MCF 10A (cell line): ENCODE measurements at regions not wholly inside any gene's neighbourhood (a gene's known extent, or its start where the extent isn't known, plus 50 kb on each side); places are given as distances from the start of the nearest gene placed in this dataset.

Source experiments
- BruUV-seq: library from RNA; stranded (reverse); fragments of 400-500 nt; replicated peaks from 2 replicates; lab custom pipeline; 2021; lab: Mats Ljungman, UMichigan
- CTCF ChIA-PET: fragments of 300-600 bp; sonication (Branson Sonifier 250); formaldehyde crosslinking; extraction: SDS; loops from one replicate; lab custom pipeline; 2021; ENCODE audit warnings: antibody characterized with exemption, inconsistent platforms; lab: Yijun Ruan, JAX
- POLR2A ChIA-PET: fragments of 300-600, 350-650 bp; sonication (Branson Sonifier 250); formaldehyde crosslinking; extraction: SDS; loops from one replicate; lab custom pipeline; 2020; ENCODE audit warnings: antibody characterized with exemption, inconsistent platforms; lab: Yijun Ruan, JAX
- DNase-seq: peaks from one replicate; pipeline ENCODE4 v3.0.0-alpha.2; 2018; ENCODE audit not compliant: unreplicated experiment
- H3K27ac Mint-ChIP-seq: one replicate; pipeline ENCODE4 v1.8.0; 2022; ENCODE audit warnings: mild to moderate bottlenecking, low read depth, mixed read lengths; ENCODE audit not compliant: unreplicated experiment
- H3K27me3 Mint-ChIP-seq: one replicate; pipeline ENCODE4 v1.8.0; 2022; ENCODE audit warnings: mixed read lengths; ENCODE audit not compliant: insufficient read depth, unreplicated experiment
- H3K36me3 Mint-ChIP-seq: one replicate; pipeline ENCODE4 v1.8.0; 2022; ENCODE audit warnings: mild to moderate bottlenecking, moderate library complexity, mixed read lengths; ENCODE audit not compliant: insufficient read depth, unreplicated experiment
- H3K4me1 Mint-ChIP-seq: one replicate; pipeline ENCODE4 v1.8.0; 2022; ENCODE audit warnings: mixed read lengths; ENCODE audit not compliant: insufficient read depth, unreplicated experiment
- H3K4me3 Mint-ChIP-seq: one replicate; pipeline ENCODE4 v1.8.0; 2022; ENCODE audit warnings: mild to moderate bottlenecking, moderate library complexity, mixed read lengths; ENCODE audit not compliant: unreplicated experiment
- H3K9me3 Mint-ChIP-seq: one replicate; pipeline ENCODE4 v1.8.0; 2022; ENCODE audit warnings: mixed read lengths; ENCODE audit not compliant: unreplicated experiment
- CTCF ChIP-seq: fragments of 200-600 bp; IDR thresholded peaks from one replicate; pipeline ENCODE4 v1.8.0; 2022; ENCODE audit warnings: antibody characterized with exemption, mild to moderate bottlenecking; ENCODE audit not compliant: unreplicated experiment
- intact Hi-C: fragments of 100-400 bp; cut with micrococcal nuclease; formaldehyde crosslinking; loops from 2 replicates; pipeline ENCODE4 v1.14.1; 2022

DNA sequence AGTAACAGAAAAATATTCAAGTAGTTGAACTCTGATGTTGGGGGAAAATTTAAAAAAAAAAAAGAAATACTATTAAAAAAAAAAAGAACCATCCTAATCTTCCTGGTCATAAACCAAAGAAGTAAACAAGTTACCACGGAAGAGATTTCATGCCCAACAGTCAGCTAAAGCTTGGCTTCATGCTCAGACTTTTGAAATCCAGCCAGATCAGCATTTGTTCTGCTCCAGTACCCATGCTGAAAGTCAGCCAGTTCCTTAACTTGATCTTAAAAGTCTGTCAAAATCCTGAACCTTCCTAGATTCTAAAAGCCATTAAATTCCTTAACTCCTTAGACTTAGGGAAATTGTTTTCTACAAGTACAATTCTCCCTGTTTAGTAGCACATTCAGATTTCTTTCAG, 908.7 kb upstream of the CDH9 start:
- Mint-ChIP-seq H3K4me1 (no peaks in the 10 kb centered on the region), H3K9me3 (no peaks in the 10 kb centered on the region), H3K4me3 (no peak overlapping the region), H3K27ac (no peak overlapping the region), H3K27me3 (no peaks in the 10 kb centered on the region), H3K36me3 (no peaks in the 10 kb centered on the region)
- POLR2A ChIA-PET: interaction anchor here (0.6 kb wide), 1 partner anchor 277 kb away, joined by 3 read pairs; no protein-coding TSS in a partner anchor
- BruUV-seq: no TSS peak
- DNase-seq: no peak
- intact Hi-C loops: no loop called here
- no peak for TF ChIP-seq CTCF
- CTCF ChIA-PET: interaction anchor here (0.6 kb wide), 1 partner anchor 1753 kb away, joined by 3 read pairs; no protein-coding TSS in a partner anchor

- Mint-ChIP-seq H3K27me3 (no peaks in the 10 kb centered on the region), H3K36me3 (no peaks in the 10 kb centered on the region), H3K9me3 (no peaks in the 10 kb centered on the region), H3K4me1 (no peaks in the 10 kb centered on the region), H3K27ac (no peak overlapping the region), H3K4me3 (no peak overlapping the region)
- no peak for DNase-seq
- no TSS peak for BruUV-seq
- intact Hi-C loops: no loop called here
- CTCF ChIA-PET: interaction anchor here (0.7 kb wide), 2 partner anchors 631 to 742 kb away, joined by 3 read pairs; no protein-coding TSS in a partner anchor
- TF ChIP-seq CTCF: no peak
- POLR2A ChIA-PET: no interaction called here
These were observed 906.1 kb upstream of the CDH9 start for GRCh38 chr5:27944471-27944870.

DNA sequence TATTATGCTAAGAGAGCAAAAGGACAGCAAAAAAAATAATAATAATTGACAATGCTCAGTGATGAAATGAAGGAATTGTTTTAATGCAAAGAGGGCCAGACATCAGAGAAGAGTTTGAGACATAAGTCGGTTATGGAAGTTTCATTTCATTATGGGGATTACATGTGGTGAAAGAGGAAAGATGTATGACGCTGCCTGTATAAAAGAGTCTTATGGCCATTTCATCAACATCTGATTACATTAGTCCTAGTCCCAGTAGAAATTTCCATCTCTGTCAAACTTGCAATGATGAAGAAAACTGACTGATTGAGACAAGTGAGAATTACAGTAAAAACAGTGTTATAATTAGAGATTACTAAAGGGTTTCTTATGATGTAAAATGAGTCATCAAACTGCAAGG, 900.6 kb upstream of the CDH9 start:
- intact Hi-C loops: loop anchor here (10.0 kb wide), 1 partner anchor 826 kb away; no protein-coding TSS in a partner anchor
- H3K36me3 Mint-ChIP-seq: no peaks in the 10 kb centered on the region
- DNase-seq: no peak

DNA sequence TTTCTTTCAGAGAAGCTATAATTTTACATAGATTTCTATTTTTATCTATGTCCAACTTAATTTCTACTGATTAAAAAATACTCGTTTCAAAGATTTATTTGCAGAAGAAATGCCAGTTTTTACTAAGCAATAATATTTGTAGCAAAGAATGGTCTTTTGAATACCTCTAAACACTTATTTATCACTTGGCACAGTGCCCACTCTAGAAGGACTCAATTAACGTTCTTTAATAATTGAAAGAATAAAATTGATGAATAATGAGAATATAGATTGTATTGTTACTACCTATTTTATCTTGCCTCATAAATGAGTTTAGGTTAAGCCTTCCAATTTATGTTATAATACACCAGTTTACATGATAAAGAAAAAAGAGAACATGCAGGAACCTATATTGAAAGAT, 889.7 kb upstream of the CDH9 start:
- BruUV-seq: no TSS peak
- POLR2A ChIA-PET: no interaction called here
- H3K27me3 Mint-ChIP-seq: no peaks in the 10 kb centered on the region

More for the DNA sequence above, 900.6 kb upstream of the CDH9 start:
- no TSS peak for BruUV-seq
- no peak overlapping the region for H3K27ac Mint-ChIP-seq
- ChIA-PET CTCF (no interaction called here), POLR2A (no interaction called here)
- H3K4me1 Mint-ChIP-seq: no peaks in the 10 kb centered on the region
- TF ChIP-seq CTCF: no peak
- H3K27me3 Mint-ChIP-seq: no peaks in the 10 kb centered on the region
- no peak overlapping the region for H3K4me3 Mint-ChIP-seq
- no peaks in the 10 kb centered on the region for H3K9me3 Mint-ChIP-seq

More for the DNA sequence above, 889.7 kb upstream of the CDH9 start:
- no peak overlapping the region for H3K4me3 Mint-ChIP-seq
- no peak overlapping the region for H3K27ac Mint-ChIP-seq
- H3K36me3 Mint-ChIP-seq: no peaks in the 10 kb centered on the region
- CTCF ChIA-PET: no interaction called here
- H3K9me3 Mint-ChIP-seq: no peaks in the 10 kb centered on the region
- intact Hi-C loops: no loop called here
- no peak for TF ChIP-seq CTCF
- DNase-seq: no peak
- H3K4me1 Mint-ChIP-seq: peaks cover 5% of the 10 kb centered on the region
